ENCODE measurements at regions not wholly inside any gene's neighbourhood (a gene's known extent, or its start where the extent isn't known, plus 50 kb on each side); places are given as distances from the start of the nearest gene placed in this dataset.

DNA sequence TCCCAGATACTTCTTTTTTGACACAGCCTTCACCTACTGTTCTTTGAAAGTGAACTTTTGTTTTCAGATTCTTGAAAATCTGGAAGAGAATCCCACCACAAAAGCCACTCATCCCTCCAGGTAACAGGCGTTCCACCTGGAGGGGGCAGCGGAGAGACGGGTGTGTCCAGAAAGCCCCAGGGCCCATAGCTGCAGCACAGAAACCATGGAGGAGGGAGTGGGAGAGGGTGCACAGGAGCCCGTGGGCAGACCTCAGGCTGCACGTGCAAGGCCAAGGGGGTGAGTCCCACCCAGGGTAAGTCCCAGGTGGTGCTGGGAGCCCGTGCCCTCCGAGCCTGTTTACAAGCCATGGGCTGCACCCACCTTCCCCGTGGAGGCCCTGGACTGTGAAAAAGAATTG, 86.5 kb downstream of the PSMG1 start:
- TF ChIP-seq CTCF (IDR thresholded peaks at IDR 0.05; ENCODE audit: extremely low read depth in 1 of 2, insufficient read depth in 1 of 2, low read depth in 1 of 2, low read length in 2 of 2) (no peak), EZH2 (IDR thresholded peaks at IDR 0.05; ENCODE audit: borderline replicate concordance, low read depth, low read length, severe bottlenecking) (no peak), POLR2AphosphoS5 (IDR thresholded peaks at IDR 0.05; ENCODE audit: insufficient read depth, low read depth, low read length) (no peak), MAX (IDR thresholded peaks at IDR 0.05; ENCODE audit: insufficient read depth, insufficient read length) (no peak), FOS (IDR thresholded peaks at IDR 0.05; ENCODE audit: borderline replicate concordance, insufficient read depth, low read length) (no peak)

Measured in endothelial cell of umbilical vein (primary cell).